ENCODE measurements at regions not wholly inside any gene's neighbourhood (a gene's known extent, or its start where the extent isn't known, plus 50 kb on each side); places are given as distances from the start of the nearest gene placed in this dataset.
"Not testable (repeated sequence)": the region's sequence is repeated elsewhere in the genome, so short reads cannot be mapped to it uniquely, and the experiment has no call there.

DNA sequence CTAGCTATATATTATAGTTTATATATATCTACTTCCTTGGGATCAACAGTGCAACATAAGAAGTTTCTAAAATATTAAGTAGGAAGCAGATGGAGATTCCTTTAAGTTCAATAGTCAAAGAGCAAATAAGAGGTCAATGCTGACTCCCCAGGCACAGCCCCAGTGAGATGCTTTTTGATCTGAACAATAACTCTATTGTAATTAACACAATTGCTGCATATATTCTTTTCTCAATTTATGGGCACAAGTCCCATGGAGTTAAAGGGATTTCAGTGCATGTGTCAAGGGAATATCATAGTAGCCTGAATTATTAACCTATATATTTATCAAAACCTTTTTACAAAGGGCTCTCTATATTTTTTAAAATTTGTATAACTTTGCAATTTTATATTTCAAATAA lies 180.8 kb downstream of the SPRY2 start:
- Histone ChIP-seq H3K27ac (no peak overlapping the region), H3K4me3 (no peak overlapping the region), H3K9me3 (no peaks in the 10 kb centered on the region), H3K27me3 (no peaks in the 10 kb centered on the region), H3K36me3 (no peaks in the 10 kb centered on the region), H3K4me1 (no peaks in the 10 kb centered on the region)
- DNase-seq (no peak), ATAC-seq (no peak)
- intact Hi-C loops (cut with DNase I), result no loop called here
- TF ChIP-seq POLR2A (IDR thresholded peaks at IDR 0.05), result no peak
- TF ChIP-seq, protein P1, sequence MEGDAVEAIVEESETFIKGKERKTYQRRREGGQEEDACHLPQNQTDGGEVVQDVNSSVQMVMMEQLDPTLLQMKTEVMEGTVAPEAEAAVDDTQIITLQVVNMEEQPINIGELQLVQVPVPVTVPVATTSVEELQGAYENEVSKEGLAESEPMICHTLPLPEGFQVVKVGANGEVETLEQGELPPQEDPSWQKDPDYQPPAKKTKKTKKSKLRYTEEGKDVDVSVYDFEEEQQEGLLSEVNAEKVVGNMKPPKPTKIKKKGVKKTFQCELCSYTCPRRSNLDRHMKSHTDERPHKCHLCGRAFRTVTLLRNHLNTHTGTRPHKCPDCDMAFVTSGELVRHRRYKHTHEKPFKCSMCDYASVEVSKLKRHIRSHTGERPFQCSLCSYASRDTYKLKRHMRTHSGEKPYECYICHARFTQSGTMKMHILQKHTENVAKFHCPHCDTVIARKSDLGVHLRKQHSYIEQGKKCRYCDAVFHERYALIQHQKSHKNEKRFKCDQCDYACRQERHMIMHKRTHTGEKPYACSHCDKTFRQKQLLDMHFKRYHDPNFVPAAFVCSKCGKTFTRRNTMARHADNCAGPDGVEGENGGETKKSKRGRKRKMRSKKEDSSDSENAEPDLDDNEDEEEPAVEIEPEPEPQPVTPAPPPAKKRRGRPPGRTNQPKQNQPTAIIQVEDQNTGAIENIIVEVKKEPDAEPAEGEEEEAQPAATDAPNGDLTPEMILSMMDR (IDR thresholded peaks at IDR 0.05), result no peak

DNA sequence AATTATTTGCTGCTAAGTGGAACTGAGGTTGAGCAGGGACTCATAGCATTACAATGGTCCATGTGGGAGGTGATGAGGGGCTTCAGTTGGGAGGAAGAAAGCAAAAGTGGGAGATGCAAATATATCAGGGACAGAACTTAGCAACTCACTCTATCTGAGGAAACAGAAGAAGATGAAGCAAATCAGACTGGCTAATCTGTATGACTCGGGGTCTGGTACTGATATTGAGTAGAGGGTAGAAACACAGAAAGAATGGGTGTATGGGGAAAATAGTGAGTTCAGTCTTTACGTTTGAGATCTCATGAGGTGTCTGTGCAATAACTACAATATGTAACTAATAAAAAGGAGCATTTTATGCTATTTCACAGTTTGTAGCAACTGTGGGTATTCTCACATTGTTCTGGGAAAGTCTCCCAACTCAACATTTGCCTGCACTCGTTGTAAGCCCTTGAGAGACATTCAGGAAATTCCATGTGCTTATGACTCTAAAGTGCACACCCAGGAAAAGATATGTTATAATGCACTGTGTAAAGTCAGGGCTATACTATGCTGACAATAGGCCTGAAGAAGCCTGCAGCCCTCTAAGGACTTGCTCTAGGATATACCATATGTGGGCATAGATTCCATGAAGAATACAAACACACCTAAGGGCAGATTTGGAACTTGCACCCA lies 183.5 kb downstream of the SPRY2 start:
- Histone ChIP-seq H3K4me3 (no peak overlapping the region), H3K27ac (no peak overlapping the region), H3K27me3 (no peaks in the 10 kb centered on the region), H3K36me3 (no peaks in the 10 kb centered on the region), H3K9me3 (no peaks in the 10 kb centered on the region), H3K4me1 (no peaks in the 10 kb centered on the region)
- ATAC-seq (no peak), DNase-seq (no peak)
- TF ChIP-seq, protein P1 (IDR thresholded peaks at IDR 0.05), result no peak
- TF ChIP-seq POLR2A (IDR thresholded peaks at IDR 0.05), result no peak
- WGBS, 4 donors, result 48 to 53% (median 52%) methylated on average over 3 of the region's 3 CpGs
- intact Hi-C loops (cut with DNase I), result no loop called here

DNA sequence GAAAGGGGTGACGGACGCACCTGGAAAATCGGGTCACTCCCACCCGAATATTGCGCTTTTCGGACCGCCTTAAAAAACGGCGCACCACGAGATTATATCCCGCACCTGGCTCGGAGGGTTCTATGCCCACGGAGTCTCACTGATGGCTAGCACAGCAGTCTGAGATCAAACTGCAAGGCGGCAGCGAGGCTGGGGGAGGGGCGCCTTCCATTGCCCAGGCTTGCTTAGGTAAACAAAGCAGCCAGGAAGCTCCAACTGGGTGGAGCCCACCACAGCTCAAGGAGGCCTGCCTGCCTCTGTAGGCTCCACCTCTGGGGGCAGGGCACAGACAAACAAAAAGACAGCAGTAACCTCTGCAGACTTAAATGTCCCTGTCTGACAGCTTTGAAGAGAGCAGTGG lies 188.8 kb downstream of the SPRY2 start:
- not testable (repeated sequence) for ATAC-seq

DNA sequence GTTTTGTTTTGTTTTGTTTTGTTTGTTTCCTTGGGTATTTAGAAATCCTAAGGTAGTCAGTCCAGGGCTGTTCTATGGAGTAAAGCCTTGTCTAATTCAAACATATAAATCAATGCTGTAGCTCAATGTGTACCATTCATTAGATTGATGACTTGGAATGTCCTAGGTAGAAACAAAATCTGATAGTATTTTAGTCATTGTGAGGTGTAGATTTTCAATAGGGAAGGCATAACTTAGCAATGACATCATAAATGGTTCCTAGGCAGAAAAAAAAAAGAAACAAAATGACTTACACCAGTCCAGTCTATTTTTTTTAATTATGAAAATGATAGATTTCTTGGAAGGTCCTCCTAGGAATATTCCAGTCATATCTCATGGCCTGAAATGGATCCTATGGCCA lies 189.9 kb downstream of the SPRY2 start:
- Histone ChIP-seq H3K4me3 (no peak overlapping the region), H3K4me1 (peaks cover 0 to 4% (median 0%) of the 10 kb centered on the region in 12 donors), H3K27me3 (no peaks in the 10 kb centered on the region), H3K9me3 (no peaks in the 10 kb centered on the region), H3K36me3 (no peaks in the 10 kb centered on the region), H3K27ac (no peak overlapping the region)
- DNase-seq, result no peak
- no peak for TF ChIP-seq POLR2A (IDR thresholded peaks at IDR 0.05)
- no peak for ATAC-seq
- intact Hi-C loops (cut with DNase I), result no loop called here

More for the DNA sequence above, 188.8 kb downstream of the SPRY2 start:
- DNase-seq; H3K27ac ChIP-seq; H3K4me1 ChIP-seq; H3K27me3 ChIP-seq; H3K4me3 ChIP-seq; intact Hi-C loops (cut with DNase I); H3K9me3 ChIP-seq; H3K36me3 ChIP-seq: not testable (repeated sequence)
- 92 to 95% (median 93%) methylated on average over 16 of the region's 16 CpGs for WGBS, 4 donors

DNA sequence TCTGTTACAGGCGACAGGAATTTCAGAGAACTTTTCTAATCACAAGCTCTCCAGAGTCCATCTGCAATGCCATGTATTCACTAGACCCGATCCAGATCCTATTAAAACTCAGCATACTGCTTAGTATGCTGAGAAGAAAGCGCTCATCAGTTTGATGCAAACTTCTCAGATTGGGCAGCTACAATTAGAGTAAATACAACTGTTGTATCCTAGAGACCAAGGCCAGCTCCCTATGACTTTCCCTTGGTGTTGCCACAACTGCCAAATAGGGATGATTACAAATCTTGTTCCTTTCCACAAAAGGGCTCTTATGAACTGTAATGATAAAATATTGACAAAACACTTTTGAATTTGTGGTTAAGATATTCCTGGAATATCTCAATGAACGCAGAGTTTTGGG lies 191.2 kb downstream of the SPRY2 start:
- TF ChIP-seq, protein P1 (IDR thresholded peaks at IDR 0.05), result no peak
- TF ChIP-seq POLR2A (IDR thresholded peaks at IDR 0.05), result no peak
- Histone ChIP-seq H3K9me3 (no peaks in the 10 kb centered on the region), H3K27ac (no peak overlapping the region), H3K4me3 (no peak overlapping the region), H3K27me3 (no peaks in the 10 kb centered on the region), H3K4me1 (peaks cover 0 to 17% (median 10%) of the 10 kb centered on the region in 12 donors), H3K36me3 (no peaks in the 10 kb centered on the region)
- no peak for DNase-seq
- WGBS, 4 donors, result 92 to 98% (median 95%) methylated on average over 4 of the region's 4 CpGs
- no peak for ATAC-seq
- intact Hi-C loops (cut with DNase I), result no loop called here

Measured in heart left ventricle (tissue), 16 donors.